Spleen (tissue), 11 donors: ENCODE measurements at regions not wholly inside any gene's neighbourhood (a gene's known extent, or its start where the extent isn't known, plus 50 kb on each side); places are given as distances from the start of the nearest gene placed in this dataset.

Source experiments
- DNase-seq: peaks from one replicate; pipeline ENCODE4 v3.0.0-alpha.2; 2020
- H3K27ac ChIP-seq, 8 donors: fragments of 200-600 bp; sonication (generic) in 7 of 8; 1 replicate in 4 of 8; 2 replicates in 4 of 8; pipeline versions ENCODE4 v1.5.0 to v1.8.0; 2016 to 2021; ENCODE audit warnings: inconsistent platforms in 4 of 8, mild to moderate bottlenecking in 4 of 8, moderate library complexity in 1 of 8
- H3K27me3 ChIP-seq, 7 donors: fragments of 200-600 bp; sonication (generic) in 6 of 7; replicated peaks in 1 of 7; 1 replicate in 4 of 7; 2 replicates in 3 of 7; pipeline versions ENCODE4 v1.5.0 to v1.8.0; 2016 to 2021; ENCODE audit warnings: inconsistent platforms in 3 of 7, mild to moderate bottlenecking in 1 of 7
- H3K36me3 ChIP-seq, 6 donors: fragments of 200-600 bp; sonication (generic) in 5 of 6; 1 replicate in 4 of 6; 2 replicates in 2 of 6; pipeline versions ENCODE4 v1.5.0 to v1.8.0; 2016 to 2021; ENCODE audit warnings: inconsistent platforms in 2 of 6
- H3K4me1 ChIP-seq, 6 donors: fragments of 200-600 bp; sonication (generic) in 5 of 6; 1 replicate in 3 of 6; 2 replicates in 3 of 6; pipeline versions ENCODE4 v1.5.0 to v1.8.0; 2016 to 2021; ENCODE audit warnings: inconsistent platforms in 3 of 6
- H3K4me3 ChIP-seq, 8 donors: fragments of 200-600 bp; sonication (generic) in 7 of 8; 1 replicate in 4 of 8; 2 replicates in 4 of 8; pipeline versions ENCODE4 v1.5.0 to v1.8.0; 2016 to 2021; ENCODE audit warnings: inconsistent platforms in 4 of 8, mild to moderate bottlenecking in 4 of 8, moderate library complexity in 2 of 8
- H3K9me3 ChIP-seq, 8 donors: fragments of 200-600 bp; sonication (generic) in 7 of 8; 1 replicate in 4 of 8; 2 replicates in 4 of 8; pipeline versions ENCODE4 v1.5.0 to v1.8.0; 2016 to 2021; ENCODE audit warnings: inconsistent platforms in 4 of 8
- POLR2A ChIP-seq, 3 donors: fragments of 450-650 bp; IDR thresholded peaks; one replicate each; pipeline ENCODE4 v1.5.1; 2017; ENCODE audit warnings: antibody characterized with exemption in 3 of 3, mild to moderate bottlenecking in 1 of 3
- POLR2AphosphoS5 ChIP-seq, 3 donors: sonication (generic); formaldehyde crosslinking; IDR thresholded peaks; one replicate each; pipeline ENCODE4 v1.5.1; 2017; ENCODE audit warnings: antibody characterized with exemption in 3 of 3
- WGBS, 5 donors: extraction: QIAGEN DNeasy Blood & Tissue Kit in 3 of 5; methylation state at CpG; one replicate each; pipeline versions ENCODE4 v1.1.5 to v1.1.7; 2013 to 2018; 5-methylcytosine and 5-hydroxymethylcytosine counted together
- intact Hi-C: fragments of 100-400 bp; cut with DNase I; formaldehyde crosslinking; loops from one replicate; pipeline ENCODE4 v1.15.0; 2023; ENCODE audit warnings: low total_unique reads
- TF ChIP-seq, protein P1 (sequence below), 11 experiments: fragments of 200-600 bp in 7 of 11; fragments of 450-650 bp in 4 of 11; sonication (generic) in 4 of 11; IDR thresholded peaks in 8 of 11; conservative IDR thresholded peaks in 3 of 11; 1 replicate in 7 of 11; 2 replicates in 4 of 11; pipeline versions ENCODE4 v1.4.0 to v1.8.0; 2016 to 2021; ENCODE audit warnings: antibody characterized with exemption in 11 of 11, inconsistent platforms in 4 of 11, mild to moderate bottlenecking in 1 of 11
- donor health status: healthy with polysubstance abuse.
- donor health status: DM: no; HTN: no; CAD: no; lungs with moderate emphysema.
- donor health status: DM: no; HTN: no; CAD: no.
- donor health status: Bipolar disorder and iron deficiency.
- donor health status: healthy.
- donor health status: DM: no; HTN: no; CAD: no.
- donor health status: DM: yes; HTN: yes; CAD: no.

- Histone ChIP-seq H3K36me3 (no peaks in the 10 kb centered on the region), H3K4me3 (no peak overlapping the region), H3K9me3 (no peaks in the 10 kb centered on the region), H3K27me3 (peaks cover 0 to 13% (median 0%) of the 10 kb centered on the region in 7 donors), H3K27ac (no peak overlapping the region), H3K4me1 (no peaks in the 10 kb centered on the region)
- TF ChIP-seq POLR2A (IDR thresholded peaks at IDR 0.05) (no peak), POLR2AphosphoS5 (IDR thresholded peaks at IDR 0.05) (no peak)
- TF ChIP-seq, protein P1, sequence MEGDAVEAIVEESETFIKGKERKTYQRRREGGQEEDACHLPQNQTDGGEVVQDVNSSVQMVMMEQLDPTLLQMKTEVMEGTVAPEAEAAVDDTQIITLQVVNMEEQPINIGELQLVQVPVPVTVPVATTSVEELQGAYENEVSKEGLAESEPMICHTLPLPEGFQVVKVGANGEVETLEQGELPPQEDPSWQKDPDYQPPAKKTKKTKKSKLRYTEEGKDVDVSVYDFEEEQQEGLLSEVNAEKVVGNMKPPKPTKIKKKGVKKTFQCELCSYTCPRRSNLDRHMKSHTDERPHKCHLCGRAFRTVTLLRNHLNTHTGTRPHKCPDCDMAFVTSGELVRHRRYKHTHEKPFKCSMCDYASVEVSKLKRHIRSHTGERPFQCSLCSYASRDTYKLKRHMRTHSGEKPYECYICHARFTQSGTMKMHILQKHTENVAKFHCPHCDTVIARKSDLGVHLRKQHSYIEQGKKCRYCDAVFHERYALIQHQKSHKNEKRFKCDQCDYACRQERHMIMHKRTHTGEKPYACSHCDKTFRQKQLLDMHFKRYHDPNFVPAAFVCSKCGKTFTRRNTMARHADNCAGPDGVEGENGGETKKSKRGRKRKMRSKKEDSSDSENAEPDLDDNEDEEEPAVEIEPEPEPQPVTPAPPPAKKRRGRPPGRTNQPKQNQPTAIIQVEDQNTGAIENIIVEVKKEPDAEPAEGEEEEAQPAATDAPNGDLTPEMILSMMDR (IDR thresholded peaks at IDR 0.05 in 8 of 11, conservative IDR thresholded peaks at IDR 0.05 in 3 of 11), result no peak
- 70 to 90% (median 80%) methylated on average over 11 to 13 of the region's 13 CpGs for WGBS, 5 donors
- intact Hi-C loops, result no loop called here
- no peak for DNase-seq
Measured at GRCh38 chr1:113231866-113232265, 158.4 kb upstream of the MAGI3 start.

DNA sequence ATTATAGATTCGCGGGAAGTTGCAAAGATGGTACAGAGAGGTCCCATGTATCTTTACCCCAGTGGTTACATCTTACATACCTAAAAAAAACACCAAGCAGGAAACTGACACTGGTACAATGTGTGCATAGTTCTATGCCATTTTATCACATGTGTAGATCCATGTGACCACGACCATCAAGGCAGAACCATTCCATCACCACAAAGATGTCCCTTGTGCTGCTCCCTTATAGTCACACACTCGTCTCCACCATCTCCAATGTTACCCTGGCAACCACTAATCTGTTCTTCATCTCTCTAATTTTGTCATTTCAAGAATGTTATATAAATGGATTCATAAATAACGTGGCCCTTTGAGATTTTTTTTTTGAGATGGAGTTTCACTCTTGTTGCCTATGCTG is 156.9 kb upstream of the MAGI3 start:
- TF ChIP-seq, protein P1 (IDR thresholded peaks at IDR 0.05 in 8 of 11, conservative IDR thresholded peaks at IDR 0.05 in 3 of 11), result no peak
- TF ChIP-seq POLR2A (IDR thresholded peaks at IDR 0.05) (no peak), POLR2AphosphoS5 (IDR thresholded peaks at IDR 0.05) (no peak)
- Histone ChIP-seq H3K9me3 (no peaks in the 10 kb centered on the region), H3K4me1 (no peaks in the 10 kb centered on the region), H3K27me3 (peaks cover 0 to 13% (median 0%) of the 10 kb centered on the region in 7 donors), H3K36me3 (no peaks in the 10 kb centered on the region), H3K27ac (no peak overlapping the region), H3K4me3 (no peak overlapping the region)
- 76 to 91% (median 82%) methylated on average over 5 of the region's 5 CpGs for WGBS, 5 donors
- intact Hi-C loops, result no loop called here
- DNase-seq, result no peak

- no peaks in the 10 kb centered on the region for H3K36me3 ChIP-seq
- no peak overlapping the region for H3K4me3 ChIP-seq
- intact Hi-C loops, result no loop called here
- no peaks in the 10 kb centered on the region for H3K27me3 ChIP-seq
- H3K4me1 ChIP-seq, result no peaks in the 10 kb centered on the region
- H3K9me3 ChIP-seq, result no peaks in the 10 kb centered on the region
- no peak overlapping the region for H3K27ac ChIP-seq
- 29 to 74% (median 44%) methylated on average over 2 of the region's 2 CpGs for WGBS, 5 donors
- no peak for TF ChIP-seq POLR2AphosphoS5 (IDR thresholded peaks at IDR 0.05)
- TF ChIP-seq POLR2A (IDR thresholded peaks at IDR 0.05), result no peak
- TF ChIP-seq, protein P1 (IDR thresholded peaks at IDR 0.05 in 8 of 11, conservative IDR thresholded peaks at IDR 0.05 in 3 of 11), result no peak
- no peak for DNase-seq
Measured at GRCh38 chr1:113241237-113241636, 149.1 kb upstream of the MAGI3 start.

DNA sequence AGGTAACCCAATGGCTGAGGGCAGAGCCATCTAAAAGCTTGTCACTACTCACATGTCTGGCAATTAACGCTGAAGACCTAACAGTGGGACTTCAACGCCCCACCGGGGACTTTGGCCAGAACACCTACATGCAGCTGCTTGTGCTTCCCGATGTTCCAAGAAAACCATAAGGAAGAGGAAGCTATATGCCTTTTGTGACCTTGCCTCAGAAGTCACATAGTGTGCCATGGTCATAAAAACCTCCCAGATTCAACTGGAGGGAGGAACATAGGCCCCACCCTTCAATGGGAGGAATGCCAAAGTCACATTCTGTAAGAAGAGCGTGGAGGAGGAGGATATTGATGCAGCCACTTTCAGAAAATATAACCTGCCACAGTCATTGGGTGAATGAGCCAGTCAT is 147.8 kb upstream of the MAGI3 start:
- intact Hi-C loops, result no loop called here
- no peaks in the 10 kb centered on the region for H3K36me3 ChIP-seq

DNA sequence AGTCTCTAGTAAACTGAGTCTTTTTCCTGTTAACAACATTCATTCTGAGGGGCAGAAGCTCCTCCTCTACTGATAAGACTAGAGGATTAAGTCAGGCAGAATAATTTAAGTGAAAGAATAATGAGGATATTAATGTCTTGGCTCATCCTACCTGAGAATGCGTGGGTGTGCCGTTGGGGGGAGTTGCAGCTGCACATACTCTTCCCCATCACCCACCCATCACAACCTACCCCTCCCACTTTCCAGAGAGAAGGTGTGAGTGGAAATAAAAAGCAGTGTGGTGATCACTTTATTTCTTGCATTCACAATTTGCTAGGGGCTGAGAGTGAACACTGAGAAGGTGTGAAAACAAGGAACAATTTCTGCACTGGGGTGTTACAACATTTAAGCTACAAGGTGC is 146.8 kb upstream of the MAGI3 start:
- no peak overlapping the region for H3K4me3 ChIP-seq
- TF ChIP-seq, protein P1 (IDR thresholded peaks at IDR 0.05 in 8 of 11, conservative IDR thresholded peaks at IDR 0.05 in 3 of 11), result no peak
- TF ChIP-seq POLR2A (IDR thresholded peaks at IDR 0.05), result no peak
- TF ChIP-seq POLR2AphosphoS5 (IDR thresholded peaks at IDR 0.05), result no peak
- H3K27ac ChIP-seq, result no peak overlapping the region
- 70 to 88% (median 79%) methylated on average over 2 of the region's 2 CpGs for WGBS, 5 donors
- no peaks in the 10 kb centered on the region for H3K4me1 ChIP-seq
- no peaks in the 10 kb centered on the region for H3K9me3 ChIP-seq
- DNase-seq, result no peak
- H3K36me3 ChIP-seq, result no peaks in the 10 kb centered on the region
- intact Hi-C loops, result no loop called here
- H3K27me3 ChIP-seq, result no peaks in the 10 kb centered on the region

More for the DNA sequence above, 147.8 kb upstream of the MAGI3 start:
- no peaks in the 10 kb centered on the region for H3K4me1 ChIP-seq
- no peak overlapping the region for H3K27ac ChIP-seq
- no peak for TF ChIP-seq POLR2A (IDR thresholded peaks at IDR 0.05)
- no peak for TF ChIP-seq POLR2AphosphoS5 (IDR thresholded peaks at IDR 0.05)
- DNase-seq, result no peak
- H3K9me3 ChIP-seq, result no peaks in the 10 kb centered on the region
- H3K27me3 ChIP-seq, result no peaks in the 10 kb centered on the region
- H3K4me3 ChIP-seq, result no peak overlapping the region
- 63 to 86% (median 78%) methylated on average over 5 of the region's 5 CpGs for WGBS, 5 donors
